ENCODE measurements at regions not wholly inside any gene's neighbourhood (a gene's known extent, or its start where the extent isn't known, plus 50 kb on each side); places are given as distances from the start of the nearest gene placed in this dataset.
"Not testable (repeated sequence)": the region's sequence is repeated elsewhere in the genome, so short reads cannot be mapped to it uniquely, and the experiment has no call there.

DNA sequence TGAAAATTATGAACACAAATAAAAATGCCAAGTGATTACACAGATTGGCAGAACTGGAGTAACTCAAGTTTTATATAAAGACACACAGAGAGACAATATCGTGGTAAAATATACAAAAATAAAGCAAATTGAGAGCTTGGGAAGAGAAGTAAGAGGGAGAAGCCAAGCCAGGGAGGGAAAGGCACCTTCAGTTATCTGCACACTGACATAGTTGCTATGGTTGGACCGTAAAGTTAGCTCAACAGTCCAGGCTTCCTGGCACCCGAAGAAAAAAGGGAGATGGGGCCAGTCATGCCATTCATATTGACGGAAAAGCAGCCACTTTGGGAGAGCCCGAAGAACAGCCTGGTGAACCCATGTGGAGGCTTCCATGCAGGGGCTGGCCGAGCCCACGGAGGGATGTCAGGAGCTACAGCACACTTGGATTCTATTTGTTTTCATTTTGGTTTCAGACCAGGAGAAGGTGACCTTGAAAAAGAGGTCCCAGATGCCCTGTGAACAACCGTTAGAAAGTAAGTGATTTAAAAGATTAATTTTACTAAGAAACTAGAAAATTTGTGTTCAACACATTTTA lies 177.1 kb upstream of the IRF2BP2 start:
- DNase-seq (ENCODE audit: low spot score in 2 of 2), result peak in 1 of 2 donors; percentile 73
- WGBS, 2 donors, result 84 to 87% methylated on average over 6 to 7 of the region's 8 CpGs
- intact Hi-C loops (cut with DNase I; ENCODE audit: low total_unique reads); H3K4me3 ChIP-seq (ENCODE audit: low read depth, poor library complexity, severe bottlenecking): not testable (repeated sequence)

DNA sequence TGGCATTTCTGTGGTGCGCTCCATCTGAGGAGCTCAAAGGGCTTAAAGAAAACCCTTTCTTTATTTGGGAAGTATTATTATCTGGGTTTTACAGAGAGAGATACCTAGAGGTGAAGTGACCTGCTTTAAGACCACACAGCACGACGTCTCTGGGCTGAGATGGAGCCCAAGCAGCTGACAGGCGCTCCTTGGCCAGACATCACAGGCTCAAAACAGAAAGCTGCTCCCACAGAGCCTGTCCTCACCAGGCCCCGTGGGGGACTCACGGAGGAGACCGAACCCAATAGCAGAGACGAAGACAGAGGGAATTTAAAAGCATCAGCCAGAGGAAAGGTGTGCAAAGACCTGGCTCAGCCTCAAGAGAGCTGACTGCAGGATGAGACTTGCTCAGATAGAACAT lies 175.9 kb upstream of the IRF2BP2 start:
- DNase-seq (ENCODE audit: low spot score in 2 of 2); intact Hi-C loops (cut with DNase I; ENCODE audit: low total_unique reads); H3K4me3 ChIP-seq (ENCODE audit: low read depth, poor library complexity, severe bottlenecking): not testable (repeated sequence)
- WGBS, 2 donors, result 67 to 78% methylated on average over 3 of the region's 8 CpGs

DNA sequence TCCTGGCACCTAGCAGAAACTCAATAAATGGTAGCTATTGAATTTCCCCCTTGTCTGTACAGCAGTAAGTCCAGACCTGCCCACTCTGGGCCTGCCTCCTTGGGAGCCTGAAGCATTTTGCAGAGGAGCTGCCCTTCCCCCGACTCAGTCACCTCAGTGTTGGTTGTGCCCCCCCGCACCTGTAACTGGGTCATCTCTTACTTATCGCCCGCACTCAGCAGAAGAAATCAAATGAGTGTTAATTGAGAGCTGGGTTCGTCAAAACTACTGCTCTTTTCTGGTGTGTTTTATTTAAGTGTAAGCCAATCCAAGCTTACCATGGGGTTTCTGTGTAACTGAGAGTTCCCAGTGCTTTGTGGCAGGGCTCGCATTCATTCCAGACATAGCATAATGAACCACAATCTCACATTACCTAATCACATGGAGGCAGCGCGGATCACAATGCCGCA lies 175.5 kb upstream of the IRF2BP2 start:
- intact Hi-C loops (cut with DNase I; ENCODE audit: low total_unique reads); H3K4me3 ChIP-seq (ENCODE audit: low read depth, poor library complexity, severe bottlenecking): not testable (repeated sequence)
- peak in 1 of 2 donors; percentile 70 for DNase-seq (ENCODE audit: low spot score in 2 of 2)
- WGBS, 2 donors, result 71 to 72% methylated on average over 9 of the region's 9 CpGs

DNA sequence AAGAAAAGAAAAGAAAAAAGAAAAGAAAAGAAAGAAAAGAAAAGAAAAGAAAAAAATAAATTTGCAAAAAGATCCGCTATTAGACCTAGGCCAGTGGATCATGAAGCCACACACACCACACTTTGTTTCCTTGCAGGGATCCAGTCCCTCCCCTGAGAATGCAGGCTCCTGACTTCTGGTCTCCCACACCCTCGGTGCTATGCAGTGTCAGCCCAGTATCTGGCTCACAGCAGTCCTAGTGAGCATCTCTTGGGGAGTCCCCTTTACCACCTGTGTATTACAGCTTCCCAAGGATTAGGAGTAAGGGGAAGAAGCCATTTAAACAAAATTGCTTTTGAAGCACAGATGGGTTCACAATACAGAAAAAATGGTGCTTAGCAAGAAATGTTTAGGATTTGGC lies 174.1 kb upstream of the IRF2BP2 start:
- 84 to 93% methylated on average over 2 of the region's 2 CpGs for WGBS, 2 donors
- H3K4me3 ChIP-seq (ENCODE audit: low read depth, poor library complexity, severe bottlenecking); intact Hi-C loops (cut with DNase I; ENCODE audit: low total_unique reads): not testable (repeated sequence)
- DNase-seq (ENCODE audit: low spot score in 2 of 2), result peak in 1 of 2 donors; percentile 58

DNA sequence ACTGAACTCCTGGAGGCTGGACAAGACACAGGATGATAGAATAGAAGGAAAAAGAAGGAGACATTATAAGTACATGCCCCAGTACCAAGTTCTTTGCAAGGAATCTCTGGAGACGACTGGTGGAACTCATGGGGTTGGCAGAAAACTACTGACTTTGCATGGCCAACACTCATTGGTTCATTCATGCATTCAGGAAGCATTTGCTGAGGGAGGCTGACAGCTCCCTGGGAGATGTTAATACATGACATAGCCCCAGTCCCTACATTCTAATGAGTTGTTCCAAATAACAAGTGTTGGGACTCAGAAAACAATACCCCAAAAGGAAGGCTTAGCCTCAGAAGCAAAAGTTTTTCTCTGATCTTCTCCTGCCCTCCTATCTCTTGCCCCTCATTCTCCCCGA lies 172.8 kb upstream of the IRF2BP2 start:
- DNase-seq (ENCODE audit: low spot score in 2 of 2), result peak in 1 of 2 donors; percentile 76
- H3K4me3 ChIP-seq (ENCODE audit: low read depth, poor library complexity, severe bottlenecking), result no peak overlapping the region
- intact Hi-C loops (cut with DNase I; ENCODE audit: low total_unique reads), result no loop called here
- TF ChIP-seq POLR2A (IDR thresholded peaks at IDR 0.05), result no peak
- TF ChIP-seq, protein P1, sequence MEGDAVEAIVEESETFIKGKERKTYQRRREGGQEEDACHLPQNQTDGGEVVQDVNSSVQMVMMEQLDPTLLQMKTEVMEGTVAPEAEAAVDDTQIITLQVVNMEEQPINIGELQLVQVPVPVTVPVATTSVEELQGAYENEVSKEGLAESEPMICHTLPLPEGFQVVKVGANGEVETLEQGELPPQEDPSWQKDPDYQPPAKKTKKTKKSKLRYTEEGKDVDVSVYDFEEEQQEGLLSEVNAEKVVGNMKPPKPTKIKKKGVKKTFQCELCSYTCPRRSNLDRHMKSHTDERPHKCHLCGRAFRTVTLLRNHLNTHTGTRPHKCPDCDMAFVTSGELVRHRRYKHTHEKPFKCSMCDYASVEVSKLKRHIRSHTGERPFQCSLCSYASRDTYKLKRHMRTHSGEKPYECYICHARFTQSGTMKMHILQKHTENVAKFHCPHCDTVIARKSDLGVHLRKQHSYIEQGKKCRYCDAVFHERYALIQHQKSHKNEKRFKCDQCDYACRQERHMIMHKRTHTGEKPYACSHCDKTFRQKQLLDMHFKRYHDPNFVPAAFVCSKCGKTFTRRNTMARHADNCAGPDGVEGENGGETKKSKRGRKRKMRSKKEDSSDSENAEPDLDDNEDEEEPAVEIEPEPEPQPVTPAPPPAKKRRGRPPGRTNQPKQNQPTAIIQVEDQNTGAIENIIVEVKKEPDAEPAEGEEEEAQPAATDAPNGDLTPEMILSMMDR (IDR thresholded peaks at IDR 0.05), result no peak
- WGBS, 2 donors, result 60 to 64% methylated on average over 2 of the region's 2 CpGs

DNA sequence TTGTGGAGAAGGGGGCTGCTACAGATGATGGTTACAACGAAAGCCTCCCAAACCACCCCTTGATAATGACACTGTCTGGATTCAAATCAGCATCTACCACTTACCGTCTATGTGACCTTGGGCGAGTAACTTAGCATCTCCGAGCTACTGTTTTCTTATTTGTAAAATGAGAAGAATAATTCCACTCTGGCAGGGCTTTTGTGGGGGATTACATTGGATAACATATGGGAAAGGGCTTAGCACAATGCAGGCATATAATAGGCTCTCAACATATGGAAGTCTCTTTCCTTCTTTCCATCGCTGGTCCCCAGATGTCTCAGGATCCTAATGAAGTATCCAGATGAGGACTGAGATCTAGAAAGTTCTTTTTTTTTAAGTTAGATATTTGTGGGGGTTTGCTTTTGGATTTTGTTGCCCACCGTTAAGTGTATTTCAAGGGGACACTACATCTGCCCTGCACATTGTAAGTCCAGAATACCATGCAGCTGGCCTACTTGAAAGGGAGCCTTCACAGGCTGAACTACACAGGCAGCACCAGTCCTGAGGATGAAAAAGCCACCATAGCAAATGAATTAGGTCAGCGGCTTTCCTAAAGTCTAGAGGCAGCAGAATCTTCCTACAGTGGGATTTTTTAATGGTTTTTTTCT lies 172.2 kb upstream of the IRF2BP2 start:
- WGBS, 2 donors, result 77 to 80% methylated on average over 7 of the region's 7 CpGs
- intact Hi-C loops (cut with DNase I; ENCODE audit: low total_unique reads), result no loop called here

DNA sequence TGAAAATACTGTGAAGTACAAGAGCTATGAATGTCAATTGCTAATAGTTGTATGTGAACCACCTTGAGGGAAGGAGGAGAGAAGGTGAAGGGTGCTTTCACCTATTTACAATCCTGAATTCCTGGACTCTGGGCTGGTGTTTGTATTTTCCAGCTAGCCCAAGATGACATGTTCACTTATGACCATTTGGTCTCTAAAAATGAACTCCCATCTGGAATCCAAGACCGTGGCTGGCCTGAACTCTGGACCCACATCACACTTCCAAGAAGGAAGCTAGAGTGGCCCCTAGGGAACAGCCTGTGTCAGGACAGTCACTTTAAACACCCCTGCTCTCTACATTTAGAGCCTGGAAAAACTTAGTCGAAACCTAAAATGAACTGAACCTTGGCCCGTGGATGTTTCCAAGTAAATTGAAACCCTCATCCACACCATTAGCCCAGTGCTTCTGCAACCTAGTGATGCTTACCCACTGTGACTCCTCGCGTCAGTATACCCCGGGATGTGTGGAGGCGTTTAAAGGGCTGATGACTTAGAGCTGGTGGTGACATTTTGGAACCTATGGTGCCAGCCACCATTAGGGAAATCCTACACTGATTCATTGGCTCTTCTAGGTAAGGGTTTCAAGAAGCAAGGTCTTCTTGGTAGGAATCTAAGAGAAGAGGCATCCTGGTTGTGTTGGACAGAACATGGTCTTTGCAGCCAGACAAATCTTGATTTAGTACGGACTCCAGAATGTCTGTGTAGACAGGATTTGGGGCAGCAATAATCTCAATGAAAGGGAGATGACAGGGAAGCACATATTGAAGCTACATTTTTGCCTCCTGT lies 171.5 kb upstream of the IRF2BP2 start:
- peak in 1 of 2 donors; percentile 86 for DNase-seq (ENCODE audit: low spot score in 2 of 2)
- TF ChIP-seq, protein P1 (IDR thresholded peaks at IDR 0.05), result no peak
- TF ChIP-seq POLR2A (IDR thresholded peaks at IDR 0.05), result no peak
- intact Hi-C loops (cut with DNase I; ENCODE audit: low total_unique reads), result no loop called here
- H3K4me3 ChIP-seq (ENCODE audit: low read depth, poor library complexity, severe bottlenecking), result no peak overlapping the region
- 86 to 87% methylated on average over 8 of the region's 8 CpGs for WGBS, 2 donors

More for the DNA sequence above, 172.2 kb upstream of the IRF2BP2 start:
- peak in 1 of 2 donors; percentile 60 for DNase-seq (ENCODE audit: low spot score in 2 of 2)
- TF ChIP-seq, protein P1 (IDR thresholded peaks at IDR 0.05), result no peak
- no peak for TF ChIP-seq POLR2A (IDR thresholded peaks at IDR 0.05)
- H3K4me3 ChIP-seq (ENCODE audit: low read depth, poor library complexity, severe bottlenecking), result no peak overlapping the region
